ENCODE measurements at regions not wholly inside any gene's neighbourhood (a gene's known extent, or its start where the extent isn't known, plus 50 kb on each side); places are given as distances from the start of the nearest gene placed in this dataset.

GRCh38 chr4:144304025-144304424 lies 163.5 kb upstream of the GYPA start:
- H3K36me3 ChIP-seq (ENCODE audit: control insufficient read depth, insufficient read depth, low read length) = no peaks in the 10 kb centered on the region
- ChIA-PET CTCF (ENCODE audit: low intra/inter-chr PET ratio) (no interaction called here), POLR2A (interaction anchor here (1.1 kb wide), 1 partner anchor 9 kb away, joined by 3 read pairs; no protein-coding TSS in a partner anchor)
- H3K4me2 ChIP-seq (ENCODE audit: insufficient read depth, low read length) = no peak overlapping the region
- no peaks in the 10 kb centered on the region for H3K9me3 ChIP-seq (replicated peaks; ENCODE audit: control insufficient read depth, insufficient read depth, low read depth, low read length)
- H3K4me1 ChIP-seq (replicated peaks in 1 of 2; ENCODE audit: control insufficient read depth in 2 of 2, insufficient read depth in 2 of 2, low read length in 2 of 2) = no peaks in the 10 kb centered on the region
- 0% methylated on average over 2 of the region's 2 CpGs for WGBS (ENCODE audit: insufficient coverage, low coverage, missing lambda C conversion rate)
- no peak for FAIRE-seq
- H3K9me1 ChIP-seq (ENCODE audit: control insufficient read depth, insufficient read depth, low read length) = no peaks in the 10 kb centered on the region
- H3K9ac ChIP-seq (ENCODE audit: insufficient read depth in 1 of 2, low read depth in 2 of 2, low read length in 2 of 2) = no peak overlapping the region
- H3K27ac ChIP-seq (ENCODE audit: extremely low read depth, low read depth, low read length) = no peak overlapping the region
- no peaks in the 10 kb centered on the region for H3K27me3 ChIP-seq (ENCODE audit: control insufficient read depth in 2 of 2, insufficient read depth in 2 of 2, low read length in 2 of 2)
- BruUV-seq (replicated peaks) = no TSS peak
- in situ Hi-C loops (cut with MboI) (no loop called here), intact Hi-C loops (cut with micrococcal nuclease) (no loop called here)
- no peaks in the 10 kb centered on the region for H4K20me1 ChIP-seq (replicated peaks; ENCODE audit: control insufficient read depth, insufficient read depth, low read length)
- DNase-seq (ENCODE audit: extremely low read depth in 1 of 4, low spot score in 3 of 4) = no peak
- no peak overlapping the region for H3K4me3 ChIP-seq
- no peaks in the 10 kb centered on the region for H3K79me2 ChIP-seq (ENCODE audit: control insufficient read depth, insufficient read depth, low read length)
- no peak overlapping the region for H2AFZ ChIP-seq (ENCODE audit: low read depth, low read length)
- no peak for ATAC-seq
- no peak for TF ChIP-seq NFRKB (IDR thresholded peaks at IDR 0.05; ENCODE audit: low read depth)
- no peak for TF ChIP-seq ERF (CRISPR knock-in tag; IDR thresholded peaks at IDR 0.05)
- no peak for TF ChIP-seq FOXK2 (conservative IDR thresholded peaks at IDR 0.05 in 1 of 2, IDR thresholded peaks at IDR 0.05 in 1 of 2; ENCODE audit: low read depth in 2 of 2)
- no peak for TF ChIP-seq ZNF778 (CRISPR knock-in tag; IDR thresholded peaks at IDR 0.05)
- TF ChIP-seq MCM7 (IDR thresholded peaks at IDR 0.05) = no peak
- TF ChIP-seq ARID1B (IDR thresholded peaks at IDR 0.05) = no peak
- no peak for TF ChIP-seq ZNF561 (CRISPR knock-in tag; conservative IDR thresholded peaks at IDR 0.05)
- TF ChIP-seq REST (IDR thresholded peaks at IDR 0.05; ENCODE audit: borderline replicate concordance) = no peak
- TF ChIP-seq REST (CRISPR knock-in tag; IDR thresholded peaks at IDR 0.05; ENCODE audit: low read depth) = no peak
- TF ChIP-seq CTCFL (IDR thresholded peaks at IDR 0.05; ENCODE audit: borderline replicate concordance, insufficient read depth, low read depth, low read length, poor library complexity, severe bottlenecking) = no peak
- no peak for TF ChIP-seq ZFP36 (IDR thresholded peaks at IDR 0.05; ENCODE audit: low read depth, low read length, partially characterized antibody)
- no peak for TF ChIP-seq YBX1 (IDR thresholded peaks at IDR 0.05)
- TF ChIP-seq ZNF57 (CRISPR knock-in tag; IDR thresholded peaks at IDR 0.05) = no peak
- no peak for TF ChIP-seq GABPA (tag; conservative IDR thresholded peaks at IDR 0.05; ENCODE audit: low read depth)
